ENCODE measurements at regions not wholly inside any gene's neighbourhood (a gene's known extent, or its start where the extent isn't known, plus 50 kb on each side); places are given as distances from the start of the nearest gene placed in this dataset.

GRCh38 chr1:60763741-60764140, 318.6 kb upstream of the NFIA start:
- TF ChIP-seq POLR2A (IDR thresholded peaks at IDR 0.05): no peak
- TF ChIP-seq CTCF (IDR thresholded peaks at IDR 0.05): no peak

Measured in tibial nerve (tissue), 3 donors.